HG03378 (cell line): ENCODE measurements at regions not wholly inside any gene's neighbourhood (a gene's known extent, or its start where the extent isn't known, plus 50 kb on each side); places are given as distances from the start of the nearest gene placed in this dataset.
"Not testable (repeated sequence)": the region's sequence is repeated elsewhere in the genome, so short reads cannot be mapped to it uniquely, and the experiment has no call there.

Experiments
- ATAC-seq: cut with Tn5 transposase; IDR thresholded peaks from one replicate; pipeline ENCODE4 v1.9.1; 2021; ENCODE audit warnings: mild to moderate bottlenecking, moderate library complexity; ENCODE audit not compliant: unreplicated experiment

DNA sequence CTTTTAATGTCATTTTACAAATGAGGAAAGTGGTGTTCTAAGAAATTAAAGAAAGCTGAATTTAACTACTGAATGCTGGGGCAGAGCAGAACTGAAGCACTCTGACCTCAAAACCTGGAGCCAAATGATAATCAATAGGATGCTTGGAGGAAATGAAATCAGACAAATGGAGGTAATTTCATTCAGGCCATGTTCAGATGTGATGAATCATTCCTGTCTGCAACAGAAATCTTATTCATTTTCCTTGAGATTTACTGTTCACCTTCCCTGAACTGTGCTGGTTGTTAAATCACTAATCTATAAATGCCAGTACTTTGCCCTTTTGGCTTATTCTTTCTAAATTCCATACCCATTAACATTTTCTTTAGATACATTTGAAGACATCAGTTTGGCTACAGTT is 85.6 kb upstream of the SNX7 start:
- no peak for ATAC-seq

DNA sequence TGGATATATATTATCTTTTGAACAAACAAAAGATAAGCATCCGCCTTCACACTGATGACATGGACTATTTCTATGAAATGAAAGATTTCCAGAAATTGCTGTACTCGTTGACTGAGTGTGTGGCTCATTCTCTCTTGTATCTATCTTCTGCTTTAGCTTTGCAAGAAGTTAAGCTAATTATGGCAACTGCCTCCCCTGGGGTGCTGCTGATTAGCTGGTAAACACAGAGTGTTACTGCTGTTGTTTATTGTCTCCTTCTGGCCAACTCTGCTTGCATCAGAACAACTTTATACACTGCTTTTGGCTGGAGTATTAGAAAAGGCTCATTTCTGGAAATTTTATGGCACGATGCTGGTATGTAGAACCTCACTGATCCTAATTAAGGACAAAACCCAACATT is 95.6 kb upstream of the SNX7 start:
- no peak for ATAC-seq

DNA sequence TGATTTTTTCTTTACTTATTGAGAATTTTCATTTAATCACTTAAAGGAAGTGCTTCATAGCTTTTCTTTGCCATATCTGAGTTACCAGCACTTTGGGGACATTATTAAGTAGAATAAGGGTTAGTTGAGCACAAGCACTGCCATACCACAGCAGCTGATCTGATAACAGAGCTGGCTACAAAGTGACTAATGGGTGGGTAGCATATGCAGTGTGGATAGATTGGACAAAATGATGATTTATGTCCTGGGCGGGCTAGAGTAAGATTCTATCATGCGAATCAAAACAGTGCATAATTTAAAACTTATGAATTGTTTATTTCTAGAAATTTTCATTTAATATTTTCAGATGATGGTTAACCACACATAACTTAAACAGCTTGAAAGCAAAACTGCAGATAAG is 102.2 kb upstream of the SNX7 start:
- ATAC-seq: no peak

DNA sequence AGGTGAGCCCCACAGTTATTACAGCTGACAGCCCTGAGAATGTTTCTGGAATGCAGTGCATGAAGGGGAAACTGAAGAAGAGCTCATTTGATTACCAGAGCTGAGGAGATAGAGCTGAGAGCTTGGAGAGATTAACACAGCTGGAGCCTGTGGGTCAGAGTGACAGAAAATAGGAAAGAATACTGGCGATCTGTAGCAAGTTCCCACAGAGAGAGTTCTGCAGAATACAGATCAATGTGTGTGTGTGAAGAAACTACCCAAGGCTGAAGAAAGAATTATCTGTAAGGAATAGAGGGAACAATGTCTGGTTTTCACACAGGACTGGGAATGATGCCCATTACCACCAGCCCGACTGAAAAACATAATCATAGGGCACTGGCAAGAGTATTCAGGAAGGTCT is 103.6 kb upstream of the SNX7 start:
- ATAC-seq: no peak

DNA sequence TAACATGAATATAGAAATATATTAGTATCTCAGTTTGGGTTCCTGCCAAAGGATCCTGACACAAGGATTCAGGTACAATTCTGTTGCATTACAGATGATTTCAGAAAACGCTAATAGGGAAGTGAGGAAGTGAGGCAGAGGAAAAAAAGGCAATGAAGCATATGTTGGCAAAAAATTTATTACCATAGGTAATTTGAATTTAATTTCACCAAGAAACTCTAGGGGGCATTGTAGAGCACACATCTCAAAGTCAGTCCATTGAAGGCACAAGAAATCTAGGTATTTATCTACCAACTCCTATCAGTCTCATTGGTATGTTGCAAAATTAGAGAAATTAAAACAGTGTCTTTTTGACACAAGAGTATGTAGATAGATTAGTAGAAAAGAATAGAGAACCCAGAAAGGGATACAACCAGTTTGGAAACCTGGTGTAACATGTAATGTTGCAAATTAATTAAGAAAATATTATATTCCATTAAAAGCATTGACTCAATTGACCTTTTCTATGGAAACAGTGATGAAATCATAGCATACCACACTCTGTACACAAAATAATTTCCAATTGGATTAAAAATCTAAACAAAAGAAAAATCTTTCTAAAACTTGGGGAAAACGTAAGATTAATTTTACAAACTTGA is 104.9 kb upstream of the SNX7 start:
- no peak for ATAC-seq

DNA sequence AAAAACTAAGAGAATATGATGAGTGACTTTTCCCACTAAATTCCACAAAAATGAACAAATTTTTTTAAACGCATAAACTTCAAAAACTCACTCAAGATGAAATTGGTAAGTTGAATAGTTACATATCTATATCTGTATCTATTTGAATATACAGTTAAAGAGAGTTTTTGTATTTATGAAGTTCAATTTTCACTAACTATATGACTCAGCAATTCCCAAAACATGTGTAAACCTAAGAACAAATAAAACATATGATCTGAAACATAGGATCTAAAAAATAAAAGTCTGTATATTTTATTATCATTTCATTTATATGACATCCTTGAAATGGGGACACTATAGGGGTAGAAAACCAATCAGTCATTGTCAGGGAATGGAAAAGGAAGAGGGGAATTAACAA is 105.7 kb upstream of the SNX7 start:
- no peak for ATAC-seq

DNA sequence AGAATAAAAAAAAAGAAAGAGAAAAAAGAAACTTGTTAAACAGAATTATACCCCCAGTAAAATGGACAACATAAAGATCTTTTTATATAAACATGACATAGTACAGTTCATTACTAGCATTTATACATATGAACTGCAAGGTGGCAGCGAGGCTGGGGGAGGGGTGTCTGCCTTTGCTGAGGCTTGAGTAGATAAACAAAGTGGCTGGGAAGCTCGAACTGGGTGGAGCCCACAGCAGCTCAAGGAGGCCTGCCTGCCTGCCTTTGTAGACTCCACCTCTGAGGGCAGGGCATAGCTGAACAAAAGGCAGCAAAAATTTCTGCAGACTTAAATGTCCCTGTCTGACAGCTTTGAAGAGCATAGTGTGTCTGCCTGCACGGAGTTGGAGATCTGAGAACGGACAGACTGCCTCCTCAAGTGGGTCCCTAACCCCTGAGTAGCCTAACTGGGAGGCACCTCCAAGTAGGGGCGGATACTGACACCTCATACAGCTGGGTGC is 108.9 kb upstream of the SNX7 start:
- not testable (repeated sequence) for ATAC-seq

DNA sequence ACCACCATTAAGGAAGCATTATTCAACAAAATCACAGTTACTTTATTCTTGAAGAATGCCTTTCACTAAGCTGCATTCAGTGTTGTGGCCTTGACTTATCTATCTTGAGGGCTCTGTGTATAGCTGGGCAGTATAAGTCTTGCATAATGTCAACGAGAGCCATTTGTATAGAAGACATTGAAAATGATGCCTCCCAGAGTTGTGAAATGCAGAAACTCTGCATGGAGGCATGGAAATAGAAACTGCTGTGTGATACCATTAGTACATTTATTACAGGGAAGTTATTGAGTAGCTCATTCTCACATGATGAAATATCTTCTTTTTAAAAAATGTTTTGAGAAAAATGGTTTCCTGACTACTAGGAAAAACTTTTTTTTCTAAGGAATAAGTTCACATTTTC is 111.4 kb upstream of the SNX7 start:
- no peak for ATAC-seq

DNA sequence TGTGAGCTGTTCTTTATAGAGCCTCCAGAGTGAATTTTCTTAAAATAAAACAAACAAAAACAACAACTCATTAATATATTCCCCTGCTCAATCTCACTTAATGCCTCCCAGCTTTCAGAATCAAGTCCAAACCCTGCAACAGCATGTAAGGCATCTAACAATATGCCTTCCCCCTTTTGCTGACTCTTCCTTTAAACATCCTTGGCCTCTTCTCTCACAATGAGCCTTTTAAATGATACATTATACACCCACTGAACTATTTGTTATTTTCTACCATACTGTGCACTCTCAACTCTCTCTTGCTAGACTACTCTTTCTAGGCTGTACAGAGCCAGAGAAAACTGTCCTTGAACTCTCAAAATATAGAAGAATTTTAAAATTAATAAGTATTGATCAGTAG is 115.2 kb upstream of the SNX7 start:
- ATAC-seq: no peak

DNA sequence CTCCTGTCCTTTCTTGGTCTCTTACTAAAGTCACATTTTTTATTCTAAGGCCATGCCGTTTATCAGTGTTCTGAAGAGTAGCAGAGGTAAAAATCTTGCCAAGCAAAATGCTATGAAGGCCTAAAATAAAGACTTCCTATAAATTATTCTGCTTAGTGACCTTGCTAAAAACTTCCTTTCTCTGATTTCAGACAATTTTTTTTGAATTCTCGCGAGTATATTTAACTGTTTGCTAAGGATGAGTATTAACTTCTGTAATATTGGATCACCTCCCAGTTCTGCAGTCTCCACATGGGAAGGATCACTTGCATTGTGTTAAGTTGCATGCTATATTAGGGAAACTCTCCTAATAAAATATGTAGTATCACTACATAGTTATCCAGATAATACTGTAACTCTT is 123.4 kb upstream of the SNX7 start:
- no peak for ATAC-seq

DNA sequence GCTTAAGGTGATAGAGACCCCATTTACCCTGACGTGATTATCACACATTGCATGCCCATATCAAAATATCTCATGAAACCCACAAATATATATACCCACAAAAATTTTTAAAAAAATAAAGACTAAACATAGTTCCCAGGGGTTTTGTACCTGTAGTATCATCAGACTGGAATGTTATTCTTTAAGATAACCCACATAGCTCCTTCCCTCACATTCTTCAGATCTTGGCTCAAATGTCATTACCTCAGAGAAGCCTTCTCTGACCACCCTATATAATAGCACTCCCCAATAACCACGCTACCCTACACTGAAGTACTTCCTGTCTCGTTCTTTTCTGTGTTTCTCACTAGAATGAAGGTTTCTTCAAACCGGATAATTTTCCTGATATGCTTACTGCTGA is 138.3 kb upstream of the SNX7 start:
- ATAC-seq: no peak

DNA sequence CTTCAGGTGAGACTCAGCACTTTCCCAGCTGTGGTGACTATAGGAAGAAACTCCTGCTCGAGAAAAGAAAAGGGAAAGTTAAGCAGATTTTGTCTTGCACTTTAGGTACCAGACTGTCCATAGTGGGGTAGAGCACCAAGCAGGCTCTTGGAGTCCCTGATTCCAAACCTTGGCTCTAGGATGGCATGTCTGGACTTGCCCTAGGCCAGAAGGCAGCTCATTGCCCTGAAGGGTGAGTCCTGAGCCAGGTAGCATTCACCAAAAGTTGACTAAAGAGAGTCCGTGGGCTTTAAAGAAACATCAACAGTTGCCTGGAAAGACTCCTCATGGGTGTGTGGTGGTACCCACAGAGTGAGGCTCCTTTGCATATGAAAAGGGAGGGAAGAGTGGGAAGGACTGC is 145.2 kb upstream of the SNX7 start:
- ATAC-seq: no peak

DNA sequence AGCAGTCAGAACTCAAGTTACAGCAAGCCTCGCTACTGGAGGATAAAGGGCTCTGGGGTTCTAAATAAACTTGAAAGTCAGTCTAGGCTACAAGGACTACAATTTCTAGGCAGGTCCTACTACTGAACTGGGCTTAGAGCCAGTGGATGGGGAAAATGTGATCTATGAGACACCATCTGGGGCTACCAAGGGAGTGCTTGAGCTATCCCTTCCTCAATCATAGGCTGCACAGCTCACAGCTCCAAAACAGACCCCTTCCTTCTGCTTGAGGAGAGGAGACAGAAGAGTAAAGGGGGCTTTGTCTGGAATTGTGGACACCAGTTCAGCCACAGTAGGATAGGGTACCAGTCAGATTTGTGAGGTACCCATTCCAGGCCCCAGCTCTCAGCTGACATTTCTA is 145.8 kb upstream of the SNX7 start:
- no peak for ATAC-seq

DNA sequence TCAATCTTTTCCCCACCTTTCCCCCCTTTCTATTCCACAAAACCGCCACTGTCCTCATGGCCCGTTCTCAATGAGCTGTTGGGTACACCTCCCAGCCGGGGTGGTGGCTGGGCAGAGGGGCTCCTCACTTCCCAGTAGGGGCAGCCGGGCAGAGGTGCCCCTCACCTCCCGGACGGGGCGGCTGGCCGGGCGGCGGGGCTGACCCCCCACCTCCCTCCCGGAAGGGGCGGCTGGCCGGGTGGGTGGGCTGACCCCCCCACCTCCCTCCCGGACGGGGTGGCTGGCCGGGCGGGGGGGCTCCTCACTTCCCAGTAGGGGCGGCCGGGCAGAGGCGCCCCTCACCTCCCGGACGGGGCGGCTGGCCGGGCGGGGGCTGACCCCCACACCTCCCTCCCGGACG is 149.3 kb upstream of the SNX7 start:
- ATAC-seq: not testable (repeated sequence)

DNA sequence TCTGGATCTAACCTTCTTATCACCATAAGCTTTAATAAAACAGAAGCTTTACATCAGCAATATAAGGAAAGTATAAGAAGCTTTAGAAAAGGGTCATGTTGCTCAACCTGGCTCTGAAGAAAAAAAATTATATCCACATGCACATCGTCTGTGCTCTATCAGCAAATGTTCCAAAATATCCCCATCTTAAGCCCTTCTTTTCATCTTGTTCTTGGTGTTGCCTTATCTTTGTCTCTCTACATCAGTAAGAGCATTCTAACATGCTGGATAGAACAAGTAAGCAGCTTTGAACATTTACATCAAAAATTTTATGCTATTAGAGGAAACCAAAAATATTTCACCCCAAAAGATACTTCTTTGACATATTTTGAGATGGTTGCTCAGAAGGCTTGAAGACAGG is 157.8 kb upstream of the SNX7 start:
- no peak for ATAC-seq

DNA sequence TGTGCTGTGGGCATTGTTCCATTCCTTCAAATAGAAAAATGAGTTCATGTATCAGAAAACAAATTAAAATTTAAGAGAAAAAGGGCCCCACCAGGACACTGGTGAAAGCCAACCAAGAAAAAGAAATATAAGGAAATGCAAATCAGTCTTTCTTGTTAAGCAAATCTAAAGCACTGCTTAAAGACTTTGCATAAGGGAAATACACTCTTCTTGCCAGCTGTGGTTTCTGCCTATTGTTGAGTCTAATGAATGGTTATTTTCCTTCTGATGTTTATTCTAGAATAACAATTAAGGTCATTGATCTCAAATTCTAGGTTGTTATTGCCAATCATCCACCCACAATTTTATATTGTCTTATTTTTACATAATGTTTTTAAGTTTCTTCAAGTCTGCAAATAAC is 158.6 kb upstream of the SNX7 start:
- ATAC-seq: no peak

DNA sequence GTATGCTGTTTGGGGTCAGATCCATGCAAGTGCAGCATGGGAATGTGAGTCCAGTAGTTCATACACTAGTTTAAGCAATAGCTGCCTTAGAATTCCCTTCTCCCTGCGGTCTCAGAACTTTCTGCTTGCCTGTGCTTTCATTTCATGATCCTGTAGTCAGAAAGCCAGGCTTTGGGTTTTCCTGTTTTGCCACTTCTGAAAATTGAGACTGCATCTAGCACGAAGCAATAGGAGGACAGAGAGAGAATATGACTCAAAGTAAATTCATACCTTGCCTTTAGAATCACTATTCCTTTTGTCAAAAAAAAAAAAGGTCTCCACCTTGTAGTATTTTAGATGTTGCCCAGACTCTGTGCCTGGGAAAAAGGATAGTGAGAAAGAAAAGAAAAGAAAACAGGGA is 161.2 kb upstream of the SNX7 start:
- ATAC-seq: no peak

DNA sequence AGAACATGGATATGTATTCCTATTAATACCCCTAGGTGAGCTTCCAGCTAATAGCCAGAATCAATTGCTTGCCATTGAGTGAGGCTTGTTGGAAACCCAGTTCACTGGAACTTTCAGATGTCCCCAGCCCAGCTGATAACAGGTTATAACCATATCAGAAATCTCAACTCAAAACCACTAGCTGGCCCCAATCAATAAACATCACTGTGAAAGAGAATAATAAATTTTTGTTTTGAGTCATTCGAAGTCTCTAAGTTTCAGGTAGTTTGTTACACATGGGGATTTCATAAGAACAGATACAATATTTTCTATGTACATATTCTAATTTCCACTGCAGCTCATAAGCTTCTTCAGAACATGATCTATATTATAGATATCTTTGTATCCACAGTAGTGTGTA is 162.9 kb upstream of the SNX7 start:
- no peak for ATAC-seq

DNA sequence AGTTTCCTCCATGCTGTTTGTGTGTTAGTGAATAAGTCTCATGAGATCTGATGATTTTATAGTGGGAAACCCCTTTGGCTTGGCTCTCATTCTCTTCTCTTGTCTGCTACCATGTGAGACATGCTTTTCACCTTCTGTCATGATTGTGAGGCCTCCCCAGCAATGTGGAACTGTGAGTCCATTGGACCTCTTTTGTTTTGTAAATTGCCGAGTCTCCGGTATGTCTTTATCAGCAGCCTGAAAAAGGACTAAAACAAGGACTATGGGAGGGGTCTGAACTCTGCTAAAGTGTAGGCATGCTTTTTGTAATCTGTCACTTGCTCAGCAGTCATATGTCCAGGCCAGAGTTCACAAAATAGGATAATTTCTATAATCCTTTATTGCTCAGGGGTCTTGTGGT is 164.0 kb upstream of the SNX7 start:
- ATAC-seq: no peak

DNA sequence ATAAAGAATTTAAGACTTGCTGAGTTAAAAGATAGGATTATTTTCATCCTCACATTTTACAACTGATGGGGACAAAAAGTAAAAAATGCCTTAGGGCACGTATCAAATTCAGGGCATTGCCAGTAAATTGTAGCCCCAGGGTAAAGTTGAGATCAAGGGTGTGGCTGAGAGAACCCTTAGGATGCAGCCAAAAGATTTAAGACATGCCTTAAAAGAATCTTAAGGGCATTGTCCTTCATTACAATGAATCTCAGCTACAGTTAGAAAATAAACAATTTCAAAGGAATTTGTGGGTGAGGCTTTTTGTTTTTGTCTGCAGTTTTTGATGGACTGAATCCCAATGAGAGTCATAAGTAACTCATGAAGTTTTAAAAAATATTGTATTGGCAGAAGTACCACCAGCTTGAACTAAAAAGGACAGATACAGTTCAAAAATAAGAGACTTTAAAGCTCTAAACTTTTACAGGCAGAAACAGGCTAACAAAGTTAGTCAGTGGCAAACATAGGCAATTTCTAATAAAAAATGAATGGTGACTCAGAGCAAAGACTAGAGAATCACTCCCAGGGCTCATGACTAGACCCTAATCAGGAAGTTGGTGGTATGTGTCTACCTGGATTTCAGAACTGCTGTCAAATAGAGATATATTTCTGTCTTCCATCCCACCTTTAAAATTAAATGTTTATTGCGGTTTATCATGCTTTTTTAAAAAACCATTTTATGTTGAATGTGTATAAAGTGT is 165.1 kb upstream of the SNX7 start:
- no peak for ATAC-seq

DNA sequence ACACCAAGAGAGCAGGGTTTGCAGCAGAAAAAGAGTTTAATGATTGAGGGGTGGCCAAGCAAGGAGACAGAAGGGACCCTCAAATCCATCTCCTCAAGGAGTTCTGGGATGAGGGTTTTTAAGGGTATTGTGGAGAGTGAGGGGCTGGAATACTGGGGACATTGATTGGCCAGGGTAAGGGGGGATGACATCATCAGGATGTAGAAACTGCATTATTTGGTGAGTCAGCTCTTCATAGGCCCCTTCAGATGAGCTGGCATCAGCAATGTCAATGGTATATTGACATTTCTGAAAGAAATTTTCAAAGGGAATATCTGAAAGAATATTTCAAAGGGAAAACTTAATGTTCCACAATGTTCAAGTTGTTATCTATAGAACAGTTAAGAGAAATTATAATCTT is 168.1 kb upstream of the SNX7 start:
- ATAC-seq: no peak

DNA sequence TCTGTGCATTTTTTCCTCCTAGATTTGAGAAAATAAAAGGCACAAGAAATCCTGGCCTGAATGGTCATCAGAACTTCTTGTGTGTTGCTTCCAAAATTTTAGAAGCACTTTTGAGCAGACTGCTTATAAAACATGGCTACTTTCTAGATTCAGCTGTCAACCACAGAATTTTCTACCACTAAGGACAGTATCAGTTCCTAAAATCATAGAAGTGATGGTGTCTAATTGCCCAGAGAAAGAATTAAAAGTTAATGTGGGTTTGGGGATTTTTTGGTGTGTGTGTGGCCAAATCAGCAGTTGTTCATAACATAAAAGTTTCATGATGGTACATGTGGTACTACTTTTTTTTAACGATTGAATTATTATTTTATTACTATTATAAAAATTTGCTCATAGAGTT is 171.4 kb upstream of the SNX7 start:
- ATAC-seq: no peak

DNA sequence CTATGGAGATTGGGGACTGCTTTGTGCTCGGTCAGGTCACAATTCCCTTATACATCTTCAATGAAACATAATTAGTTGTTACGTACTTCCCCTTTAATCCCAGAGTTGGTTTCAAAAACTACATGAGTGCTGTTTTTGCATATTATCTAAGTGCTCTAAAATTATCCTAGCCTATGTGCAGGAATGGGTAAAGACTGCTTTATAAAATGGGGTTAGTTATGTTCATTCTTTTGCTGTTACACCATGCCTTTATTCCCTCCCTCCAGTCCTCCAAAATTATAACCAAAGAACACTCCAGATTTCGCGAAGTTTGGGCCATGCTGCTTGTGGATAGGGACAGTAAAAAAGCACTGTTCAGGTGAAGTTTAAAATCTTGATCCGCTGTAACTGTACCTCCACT is 173.9 kb upstream of the SNX7 start:
- ATAC-seq: no peak
